GM12878 (cell line): ENCODE measurements at regions not wholly inside any gene's neighbourhood (a gene's known extent, or its start where the extent isn't known, plus 50 kb on each side); places are given as distances from the start of the nearest gene placed in this dataset.

Source experiments
- ATAC-seq: fragments of 200-7000 bp; cut with Tn5 transposase; 3 replicates; pipeline ENCODE4 v1.9.1; 2020; ENCODE audit warnings: mild to moderate bottlenecking, moderate library complexity
- BruUV-seq: library from RNA; stranded (reverse); fragments of 400-500 nt; replicated peaks from 2 replicates; lab custom pipeline; 2021; lab: Mats Ljungman, UMichigan
- CTCF ChIA-PET: fragments of 300-600 bp; sonication (Branson Sonifier 250); formaldehyde crosslinking; extraction: SDS; loops from one replicate; lab custom pipeline; 2021; ENCODE audit warnings: inconsistent platforms; lab: Yijun Ruan, JAX
- POLR2A ChIA-PET: fragments of 350-600 bp; formaldehyde crosslinking; extraction: SDS; loops from one replicate; lab custom pipeline; 2021; ENCODE audit warnings: inconsistent platforms; lab: Charles Lee
- RAD21 ChIA-PET: fragments of 300-600 bp; sonication (Branson Sonifier 250); formaldehyde crosslinking; loops from one replicate; lab custom pipeline; 2023; ENCODE audit warnings: antibody characterized with exemption; ENCODE audit not compliant: unreplicated experiment; lab: Charles Lee
- SMC1A ChIA-PET: fragments of 300-600 bp; sonication (Branson Sonifier 250); formaldehyde crosslinking; loops from one replicate; lab custom pipeline; 2023; ENCODE audit not compliant: unreplicated experiment, uncharacterized antibody; lab: Charles Lee
- DNase-seq: peaks from one replicate; pipeline ENCODE4 v3.0.0-alpha.2; 2011; ENCODE audit warnings: low read depth, low spot score
- FAIRE-seq: peaks from 3 replicates; lab custom pipeline; 2011; peaks lifted over from hg19 to GRCh38; lab: Jason Lieb, UNC
- H2AFZ ChIP-seq: 2 replicates; pipeline ENCODE4 v1.6.0; 2011; ENCODE audit warnings: low read depth, low read length, control low read depth; ENCODE audit not compliant: control insufficient read depth
- H3K27ac ChIP-seq: 2 replicates; pipeline ENCODE4 v1.5.1; 2011; ENCODE audit warnings: control low read depth; ENCODE audit not compliant: control insufficient read depth, insufficient read depth
- H3K27me3 ChIP-seq, 2 experiments: replicated peaks in 1 of 2; 2 replicates each; pipeline versions ENCODE4 v1.6.0 to v1.6.1; 2011; ENCODE audit warnings: low read length in 1 of 2; ENCODE audit not compliant: control insufficient read depth in 2 of 2, insufficient read depth in 2 of 2
- H3K36me3 ChIP-seq, 2 experiments: 2 replicates each; pipeline ENCODE4 v1.5.1; 2011; ENCODE audit warnings: low read length in 1 of 2; ENCODE audit not compliant: control insufficient read depth in 2 of 2, insufficient read depth in 2 of 2
- H3K4me1 ChIP-seq: 2 replicates; pipeline ENCODE4 v1.6.1; 2011; ENCODE audit warnings: mild to moderate bottlenecking, low read length, moderate library complexity, mixed read lengths; ENCODE audit not compliant: control insufficient read depth, insufficient read depth
- H3K4me2 ChIP-seq: 2 replicates; pipeline ENCODE4 v1.6.0; 2011; ENCODE audit warnings: control low read depth; ENCODE audit not compliant: control insufficient read depth, insufficient read depth
- H3K4me3 ChIP-seq: fragments of 200-600 bp; sonication (generic); 2 replicates; pipeline ENCODE4 v1.5.1; 2016
- H3K79me2 ChIP-seq: 2 replicates; pipeline ENCODE4 v1.6.0; 2011; ENCODE audit warnings: low read length; ENCODE audit not compliant: control insufficient read depth, insufficient read depth
- H3K9ac ChIP-seq: 2 replicates; pipeline ENCODE4 v1.8.0; 2011; ENCODE audit warnings: low read length, control low read depth, mixed read lengths; ENCODE audit not compliant: control insufficient read depth, insufficient read depth
- H3K9me3 ChIP-seq: replicated peaks from 3 replicates; pipeline ENCODE4 v1.5.1; 2011; ENCODE audit warnings: mild to moderate bottlenecking, low read length; ENCODE audit not compliant: control insufficient read depth, insufficient read depth
- H4K20me1 ChIP-seq: 2 replicates; pipeline ENCODE4 v1.6.0; 2011; ENCODE audit not compliant: control insufficient read depth, insufficient read depth
- ASH2L ChIP-seq: fragments of 300-600, 200-600 bp; sonication (generic); IDR thresholded peaks from 2 replicates; pipeline ENCODE4 v1.6.1; 2017; ENCODE audit warnings: low read depth, mild to moderate bottlenecking, borderline replicate concordance
- BHLHE40 ChIP-seq, 2 experiments: fragments of 450-650 bp in 1 of 2; IDR thresholded peaks; 2 replicates each; pipeline ENCODE4 v1.6.1; 2011 to 2017; ENCODE audit warnings: low read depth in 2 of 2, borderline replicate concordance in 1 of 2, improper control_type of control experiment in 1 of 2, low read length in 1 of 2, mild to moderate bottlenecking in 1 of 2
- IRF4 ChIP-seq: IDR thresholded peaks from 2 replicates; pipeline ENCODE4 v1.6.1; 2011; ENCODE audit warnings: low read depth, low read length
- MLLT1 ChIP-seq: fragments of 450-650 bp; IDR thresholded peaks from 2 replicates; pipeline ENCODE4 v1.6.1; 2016; ENCODE audit warnings: mild to moderate bottlenecking
- MYB ChIP-seq: fragments of 150-350 bp; IDR thresholded peaks from 2 replicates; pipeline ENCODE4 v1.6.1; 2014; ENCODE audit warnings: mild to moderate bottlenecking, low read depth, low read length, borderline replicate concordance
- MYC ChIP-seq: IDR thresholded peaks from 2 replicates; pipeline ENCODE4 v1.6.1; 2011; ENCODE audit warnings: mild to moderate bottlenecking, low read length, moderate library complexity, inconsistent platforms; ENCODE audit not compliant: insufficient read depth, insufficient replicate concordance, insufficient read length, severe bottlenecking
- NFYB ChIP-seq: IDR thresholded peaks from 2 replicates; pipeline ENCODE4 v1.6.1; 2011; ENCODE audit warnings: low read depth, mild to moderate bottlenecking, low read length, improper control_type of control experiment, moderate library complexity; ENCODE audit not compliant: insufficient read depth
- PBX3 ChIP-seq: IDR thresholded peaks from 2 replicates; pipeline ENCODE4 v1.6.1; 2011; ENCODE audit warnings: mild to moderate bottlenecking, low read depth, low read length, moderate library complexity; ENCODE audit not compliant: insufficient replicate concordance
- POLR2AphosphoS2 ChIP-seq: IDR thresholded peaks from 2 replicates; pipeline ENCODE4 v1.6.1; 2011; ENCODE audit warnings: low read depth, mild to moderate bottlenecking, low read length, improper control_type of control experiment, moderate library complexity
- SREBF2 ChIP-seq: IDR thresholded peaks from 2 replicates; pipeline ENCODE4 v1.6.1; 2012; ENCODE audit warnings: mild to moderate bottlenecking, low read length
- TCF7 ChIP-seq: IDR thresholded peaks from 2 replicates; pipeline ENCODE4 v1.6.1; 2014; ENCODE audit warnings: antibody characterized with exemption, borderline replicate concordance
- ZZZ3 ChIP-seq: IDR thresholded peaks from 2 replicates; pipeline ENCODE4 v1.6.1; 2011; ENCODE audit warnings: low read depth; ENCODE audit not compliant: control insufficient read depth, insufficient read length
- WGBS: methylation state at CpG from one replicate; pipeline ENCODE4 v1.1.6; 2016; ENCODE audit warnings: low lambda C conversion rate; ENCODE audit not compliant: insufficient replicate concordance, insufficient coverage; ENCODE audit errors: missing lambda C conversion rate; 5-methylcytosine and 5-hydroxymethylcytosine counted together
- in situ Hi-C: fragments of 300-500 bp; cut with MboI; formaldehyde crosslinking; loops from 9 replicates; pipeline ENCODE4 v1.14.3; 2018; ENCODE audit warnings: mixed read lengths
- intact Hi-C: fragments of 100-400 bp; cut with micrococcal nuclease; formaldehyde crosslinking; loops from one replicate; pipeline ENCODE4 v1.14.2; 2022; ENCODE audit not compliant: unreplicated experiment

- no peaks in the 10 kb centered on the region for H4K20me1 ChIP-seq
- BruUV-seq, result no TSS peak
- no peaks in the 10 kb centered on the region for H3K79me2 ChIP-seq
- CTCF ChIA-PET, result interaction anchor here (0.6 to 2.4 kb wide), 9 partner anchors 15 to 571 kb away, joined by 3 to 12 read pairs (median 6); no protein-coding TSS in a partner anchor
- H3K27ac ChIP-seq, result no peak overlapping the region
- no peak overlapping the region for H3K4me2 ChIP-seq
- H2AFZ ChIP-seq, result no peak overlapping the region
- in situ Hi-C loops, result no loop called here
- no peaks in the 10 kb centered on the region for H3K27me3 ChIP-seq
- no peaks in the 10 kb centered on the region for H3K36me3 ChIP-seq
- no peaks in the 10 kb centered on the region for H3K4me1 ChIP-seq
- TF ChIP-seq MYC, result no peak
- no peak for TF ChIP-seq NFYB
- TF ChIP-seq ZZZ3, result no peak
- no peak for TF ChIP-seq ASH2L
- TF ChIP-seq POLR2AphosphoS2, result no peak
- TF ChIP-seq BHLHE40 (IDR thresholded peaks at IDR 0.05; ENCODE audit: borderline replicate concordance in 1 of 2, low read depth in 2 of 2, low read length in 1 of 2), result no peak
- no peak for TF ChIP-seq IRF4
- TF ChIP-seq PBX3, result no peak
- no peak for TF ChIP-seq MLLT1
- TF ChIP-seq TCF7, result no peak
- TF ChIP-seq MYB, result no peak
- TF ChIP-seq SREBF2, result no peak
- no peak for FAIRE-seq
- RAD21 ChIA-PET, result interaction anchor here (0.9 kb wide), 1 partner anchor 53 kb away, joined by 4 read pairs; no protein-coding TSS in a partner anchor
- WGBS, result 80% methylated on average over 11 of the region's 11 CpGs
- intact Hi-C loops, result loop anchor here (10.0 kb wide), 1 partner anchor 311 kb away; no protein-coding TSS in a partner anchor
- POLR2A ChIA-PET, result interaction anchor here (0.6 kb wide), 1 partner anchor 1436 kb away, joined by 3 read pairs; no protein-coding TSS in a partner anchor
- ATAC-seq, result no peak
- SMC1A ChIA-PET, result interaction anchor here (1.6 kb wide), 1 partner anchor 174 kb away, joined by 3 read pairs; no protein-coding TSS in a partner anchor
- no peak overlapping the region for H3K9ac ChIP-seq
- no peak overlapping the region for H3K4me3 ChIP-seq
- no peaks in the 10 kb centered on the region for H3K9me3 ChIP-seq
- no peak for DNase-seq
Observed at GRCh38 chr7:136116186-136116585, 139.0 kb upstream of the MTPN start.
